ENCODE measurements at regions not wholly inside any gene's neighbourhood (a gene's known extent, or its start where the extent isn't known, plus 50 kb on each side); places are given as distances from the start of the nearest gene placed in this dataset.

GRCh38 chr2:204031056-204031455, 94.5 kb downstream of the ICOS start:
- Mint-ChIP-seq H3K4me3 (no peak overlapping the region), H3K9me3 (ENCODE audit: insufficient read depth) (peaks cover under 1% of the 10 kb centered on the region), H3K27ac (no peak overlapping the region), H3K4me1 (peaks cover 14% of the 10 kb centered on the region), H3K27me3 (peaks cover 4% of the 10 kb centered on the region)
- ChIA-PET CTCF (no interaction called here), POLR2A (no interaction called here)
- Histone ChIP-seq H3K27me3 (replicated peaks in 1 of 4; ENCODE audit: control extremely low read depth in 1 of 4, control insufficient read depth in 3 of 4, insufficient read depth in 4 of 4, low read length in 3 of 4) (no peaks in the 10 kb centered on the region), H4K20me1 (ENCODE audit: control insufficient read depth, insufficient read depth, low read length, poor library complexity, severe bottlenecking) (no peaks in the 10 kb centered on the region), H3K4me3 (ENCODE audit: control extremely low read depth in 1 of 5, extremely low read depth in 1 of 5, insufficient read depth in 1 of 5, low read depth in 2 of 5, low read length in 4 of 5) (no peak overlapping the region), H2AFZ (ENCODE audit: insufficient read depth, low read depth, low read length, poor library complexity, severe bottlenecking) (no peak overlapping the region), H3K4me1 (ENCODE audit: control insufficient read depth in 2 of 2, insufficient read depth in 2 of 2, low read length in 2 of 2) (peaks cover 0 to 2% of the 10 kb centered on the region in 2 donors), H3K27ac (ENCODE audit: low read length in 2 of 2) (no peak overlapping the region), H3K36me3 (replicated peaks in 1 of 2; ENCODE audit: control extremely low read depth in 1 of 2, control insufficient read depth in 1 of 2, extremely low read depth in 1 of 2, insufficient read depth in 2 of 2, low read length in 1 of 2) (no peaks in the 10 kb centered on the region), H3K9ac (ENCODE audit: low read length) (no peak overlapping the region), H3K79me2 (ENCODE audit: control insufficient read depth, insufficient read depth, low read length) (no peaks in the 10 kb centered on the region), H3K9me3 (ENCODE audit: control extremely low read depth in 1 of 3, control insufficient read depth in 2 of 3, insufficient read depth in 1 of 3, low read length in 2 of 3) (no peaks in the 10 kb centered on the region), H3K4me2 (replicated peaks; ENCODE audit: low read depth, low read length, poor library complexity, severe bottlenecking) (no peak overlapping the region)
- no peak for TF ChIP-seq EZH2 (IDR thresholded peaks at IDR 0.05; ENCODE audit: borderline replicate concordance, insufficient read depth, low read depth, low read length, poor library complexity, severe bottlenecking)
- TF ChIP-seq, protein P1, sequence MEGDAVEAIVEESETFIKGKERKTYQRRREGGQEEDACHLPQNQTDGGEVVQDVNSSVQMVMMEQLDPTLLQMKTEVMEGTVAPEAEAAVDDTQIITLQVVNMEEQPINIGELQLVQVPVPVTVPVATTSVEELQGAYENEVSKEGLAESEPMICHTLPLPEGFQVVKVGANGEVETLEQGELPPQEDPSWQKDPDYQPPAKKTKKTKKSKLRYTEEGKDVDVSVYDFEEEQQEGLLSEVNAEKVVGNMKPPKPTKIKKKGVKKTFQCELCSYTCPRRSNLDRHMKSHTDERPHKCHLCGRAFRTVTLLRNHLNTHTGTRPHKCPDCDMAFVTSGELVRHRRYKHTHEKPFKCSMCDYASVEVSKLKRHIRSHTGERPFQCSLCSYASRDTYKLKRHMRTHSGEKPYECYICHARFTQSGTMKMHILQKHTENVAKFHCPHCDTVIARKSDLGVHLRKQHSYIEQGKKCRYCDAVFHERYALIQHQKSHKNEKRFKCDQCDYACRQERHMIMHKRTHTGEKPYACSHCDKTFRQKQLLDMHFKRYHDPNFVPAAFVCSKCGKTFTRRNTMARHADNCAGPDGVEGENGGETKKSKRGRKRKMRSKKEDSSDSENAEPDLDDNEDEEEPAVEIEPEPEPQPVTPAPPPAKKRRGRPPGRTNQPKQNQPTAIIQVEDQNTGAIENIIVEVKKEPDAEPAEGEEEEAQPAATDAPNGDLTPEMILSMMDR (IDR thresholded peaks at IDR 0.05), result no peak
- DNase-seq, result no peak
- intact Hi-C loops (cut with micrococcal nuclease), result no loop called here
- ATAC-seq (ENCODE audit: low read depth), result no peak
- no CpG with 5 or more reads among the region's 4 CpGs for WGBS (ENCODE audit: insufficient coverage)

GRCh38 chr2:204032301-204032700, 95.7 kb downstream of the ICOS start:
- TF ChIP-seq, protein P1 (IDR thresholded peaks at IDR 0.05), result no peak
- TF ChIP-seq EZH2 (IDR thresholded peaks at IDR 0.05; ENCODE audit: borderline replicate concordance, insufficient read depth, low read depth, low read length, poor library complexity, severe bottlenecking), result no peak
- Histone ChIP-seq H3K4me1 (ENCODE audit: control insufficient read depth in 2 of 2, insufficient read depth in 2 of 2, low read length in 2 of 2) (no peaks in the 10 kb centered on the region), H3K36me3 (replicated peaks in 1 of 2; ENCODE audit: control extremely low read depth in 1 of 2, control insufficient read depth in 1 of 2, extremely low read depth in 1 of 2, insufficient read depth in 2 of 2, low read length in 1 of 2) (no peaks in the 10 kb centered on the region), H3K9me3 (ENCODE audit: control extremely low read depth in 1 of 3, control insufficient read depth in 2 of 3, insufficient read depth in 1 of 3, low read length in 2 of 3) (no peaks in the 10 kb centered on the region), H3K27me3 (replicated peaks in 1 of 4; ENCODE audit: control extremely low read depth in 1 of 4, control insufficient read depth in 3 of 4, insufficient read depth in 4 of 4, low read length in 3 of 4) (no peaks in the 10 kb centered on the region), H3K4me2 (replicated peaks; ENCODE audit: low read depth, low read length, poor library complexity, severe bottlenecking) (no peak overlapping the region), H2AFZ (ENCODE audit: insufficient read depth, low read depth, low read length, poor library complexity, severe bottlenecking) (no peak overlapping the region), H4K20me1 (ENCODE audit: control insufficient read depth, insufficient read depth, low read length, poor library complexity, severe bottlenecking) (no peaks in the 10 kb centered on the region), H3K9ac (ENCODE audit: low read length) (no peak overlapping the region), H3K79me2 (ENCODE audit: control insufficient read depth, insufficient read depth, low read length) (no peaks in the 10 kb centered on the region), H3K27ac (ENCODE audit: low read length in 2 of 2) (no peak overlapping the region), H3K4me3 (ENCODE audit: control extremely low read depth in 1 of 5, extremely low read depth in 1 of 5, insufficient read depth in 1 of 5, low read depth in 2 of 5, low read length in 4 of 5) (no peak overlapping the region)
- ChIA-PET POLR2A (no interaction called here), CTCF (no interaction called here)
- peaks cover 2% of the 10 kb centered on the region for H3K9me3 Mint-ChIP-seq (ENCODE audit: insufficient read depth)
- no peak overlapping the region for H3K4me3 Mint-ChIP-seq
- H3K4me1 Mint-ChIP-seq, result peaks cover 5% of the 10 kb centered on the region
- no peak for DNase-seq
- no peaks in the 10 kb centered on the region for H3K27me3 Mint-ChIP-seq
- no CpG with 5 or more reads among the region's 1 CpG for WGBS (ENCODE audit: insufficient coverage)
- no peak overlapping the region for H3K27ac Mint-ChIP-seq
- intact Hi-C loops (cut with micrococcal nuclease), result no loop called here
- ATAC-seq (ENCODE audit: low read depth), result no peak
